Stimulated activated CD4-positive, alpha-beta T cell treated with anti-CD3 and anti-CD28 coated beads, Interleukin-4, amount 100 ng/mL, for 24 hours (primary cell): ENCODE measurements at regions not wholly inside any gene's neighbourhood (a gene's known extent, or its start where the extent isn't known, plus 50 kb on each side); places are given as distances from the start of the nearest gene placed in this dataset.

Experiments used
- DNase-seq: peaks from one replicate; pipeline ENCODE4 v3.0.0-alpha.2; 2020

DNA sequence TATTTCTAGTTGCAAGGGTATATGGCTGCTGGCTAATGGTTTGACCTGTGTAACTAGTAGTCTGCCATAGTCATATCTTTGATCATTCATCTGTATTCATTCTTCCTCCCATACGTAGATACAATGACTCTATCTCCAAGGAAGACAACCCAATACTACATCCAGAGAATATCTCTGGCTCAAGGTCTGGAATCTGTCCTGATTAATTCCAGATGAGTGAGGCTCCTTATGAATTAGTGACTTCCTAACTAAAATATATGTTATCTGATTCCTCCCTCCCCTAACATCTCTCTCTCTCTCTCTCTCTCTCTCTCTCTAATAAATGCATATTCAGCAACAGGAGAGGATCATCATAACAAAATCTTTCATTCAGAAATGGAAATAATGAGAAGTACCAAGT, 641.5 kb downstream of the FAT4 start:
- DNase-seq, result no peak

DNA sequence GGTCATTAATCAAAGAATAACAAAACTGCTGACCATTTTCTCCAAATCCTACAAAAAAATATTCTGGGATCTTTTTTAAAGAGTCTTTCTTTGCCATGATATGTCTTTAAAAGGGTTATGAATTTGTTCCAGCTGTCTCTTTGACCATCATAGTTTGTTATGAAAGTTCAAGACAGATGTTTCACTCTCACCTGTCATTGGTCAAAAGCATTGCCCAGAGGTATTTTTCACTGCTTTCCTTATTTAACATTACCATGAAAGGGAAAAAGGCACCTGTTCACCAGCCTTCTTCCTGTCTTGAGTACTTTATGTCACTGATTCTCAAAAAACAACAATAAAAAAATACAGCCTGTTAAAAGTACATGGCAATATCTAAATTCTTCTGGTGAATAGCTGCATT, 643.8 kb downstream of the FAT4 start:
- no peak for DNase-seq

DNA sequence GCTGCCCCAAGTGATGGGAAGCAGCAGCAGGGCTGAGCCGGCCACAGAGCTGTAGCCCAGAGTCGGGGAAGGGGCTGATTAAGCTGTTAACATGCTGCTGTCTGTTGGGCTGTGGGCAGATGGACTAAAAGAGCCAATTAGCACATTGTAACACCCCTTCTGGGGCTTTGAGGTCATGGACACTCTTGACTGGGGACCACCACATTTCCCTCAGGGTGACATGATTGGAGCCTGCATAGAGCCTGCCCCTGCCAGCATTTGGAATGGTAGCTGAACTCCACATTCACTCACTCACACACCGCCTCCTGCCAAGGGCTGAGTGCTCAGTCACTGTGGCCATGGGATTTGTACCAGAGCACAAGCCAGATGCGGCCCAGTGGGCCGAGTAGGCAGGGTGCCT, 646.9 kb downstream of the FAT4 start:
- DNase-seq, result no peak

DNA sequence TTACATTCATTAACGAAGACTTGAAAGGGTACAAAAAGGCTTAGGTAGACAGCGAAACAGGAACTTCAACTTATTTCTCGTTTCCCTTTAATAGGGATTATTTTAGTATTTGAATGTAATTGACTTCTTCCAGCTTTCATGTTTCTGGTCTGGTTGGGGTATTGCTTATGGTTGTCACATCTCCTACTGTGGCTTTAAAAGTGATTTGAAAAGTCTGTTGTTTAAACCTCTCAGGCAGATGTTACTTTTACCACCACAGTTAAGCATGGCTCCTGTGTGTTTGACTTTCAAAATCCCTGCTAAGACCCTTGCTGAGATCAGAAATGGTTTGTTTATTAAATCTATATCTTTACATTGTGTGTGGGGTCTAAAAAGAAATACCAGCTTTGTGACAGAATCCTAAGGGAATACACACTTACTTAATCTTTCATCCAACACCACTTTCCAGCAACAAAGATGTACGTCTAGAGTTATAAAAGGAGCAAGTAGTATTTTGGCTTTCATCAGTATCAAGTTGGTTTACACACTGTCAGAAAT, 661.2 kb downstream of the FAT4 start:
- DNase-seq, result no peak

DNA sequence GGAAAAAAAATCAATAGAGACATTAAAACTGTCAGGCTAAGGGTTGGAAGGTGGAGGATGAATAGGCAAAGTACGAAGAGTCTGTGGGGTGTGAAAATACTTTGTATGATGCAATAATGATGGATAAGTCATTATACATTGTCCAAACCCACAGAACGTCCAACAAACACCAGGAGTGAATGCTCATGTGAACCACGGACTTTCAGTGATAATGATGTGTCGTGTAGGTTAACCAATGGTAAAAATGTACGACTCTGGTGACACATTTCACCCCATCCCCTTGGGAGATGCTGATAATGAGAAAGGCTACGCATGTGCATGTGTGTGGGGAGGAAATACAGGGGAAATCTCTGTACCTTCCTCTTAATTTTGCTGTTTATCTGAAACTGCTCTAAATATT, 665.2 kb downstream of the FAT4 start:
- DNase-seq, result no peak

DNA sequence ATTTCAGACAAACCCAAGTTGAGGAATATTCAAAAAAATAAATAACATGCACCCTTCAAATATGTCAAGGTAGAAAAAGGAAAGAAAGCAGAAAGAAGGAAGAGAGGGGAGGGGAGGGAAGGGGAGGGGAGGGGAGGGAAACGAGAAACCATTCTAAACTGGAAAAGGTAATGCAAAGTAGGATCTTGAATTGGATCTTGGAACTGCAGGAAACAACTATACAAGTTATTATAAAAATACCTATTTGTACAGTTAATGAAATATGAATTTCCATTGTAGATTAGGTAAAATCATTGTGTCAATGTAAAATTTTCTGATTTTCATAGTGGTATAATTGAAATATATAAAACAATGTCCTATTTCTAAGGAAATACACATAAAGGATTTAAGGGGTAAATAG, 668.4 kb downstream of the FAT4 start:
- DNase-seq, result no peak

DNA sequence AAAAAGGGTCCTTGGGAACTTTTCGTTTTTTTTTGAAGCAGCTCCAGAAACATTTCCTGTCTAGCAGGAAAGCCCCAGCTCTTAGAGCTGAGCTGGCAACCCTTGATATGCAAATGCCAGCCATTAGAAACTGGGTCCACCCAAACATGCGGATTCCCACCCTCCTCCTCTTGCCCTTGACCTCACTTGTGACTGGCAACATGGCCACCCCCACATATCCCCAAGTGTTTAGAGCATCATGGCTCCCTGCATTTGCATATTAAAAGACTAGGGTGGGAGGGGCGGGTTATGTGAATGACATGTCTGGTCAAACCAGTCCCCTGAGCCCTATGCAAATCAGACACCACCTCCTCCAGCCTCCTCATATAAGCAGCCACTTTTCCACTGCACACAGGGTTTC, 671.1 kb downstream of the FAT4 start:
- DNase-seq, result no peak

DNA sequence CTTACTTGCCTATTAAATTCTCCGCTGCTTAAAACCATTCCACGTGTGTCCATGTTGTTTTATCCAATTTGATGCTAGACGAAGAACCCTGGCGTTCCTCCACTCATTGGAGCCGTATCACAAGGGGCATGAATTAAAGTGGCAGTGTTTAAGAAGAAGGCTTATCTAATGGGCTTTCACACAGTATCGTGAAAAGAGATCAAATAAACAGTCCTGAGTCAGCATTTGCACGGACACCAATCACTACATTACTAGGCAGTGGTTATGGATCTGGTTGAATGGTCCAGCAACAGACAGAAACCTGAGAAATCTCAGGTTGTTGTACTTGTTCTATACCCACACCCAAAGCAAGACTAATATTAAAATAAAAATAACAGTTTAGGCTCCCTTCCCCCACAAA, 671.6 kb downstream of the FAT4 start:
- no peak for DNase-seq

DNA sequence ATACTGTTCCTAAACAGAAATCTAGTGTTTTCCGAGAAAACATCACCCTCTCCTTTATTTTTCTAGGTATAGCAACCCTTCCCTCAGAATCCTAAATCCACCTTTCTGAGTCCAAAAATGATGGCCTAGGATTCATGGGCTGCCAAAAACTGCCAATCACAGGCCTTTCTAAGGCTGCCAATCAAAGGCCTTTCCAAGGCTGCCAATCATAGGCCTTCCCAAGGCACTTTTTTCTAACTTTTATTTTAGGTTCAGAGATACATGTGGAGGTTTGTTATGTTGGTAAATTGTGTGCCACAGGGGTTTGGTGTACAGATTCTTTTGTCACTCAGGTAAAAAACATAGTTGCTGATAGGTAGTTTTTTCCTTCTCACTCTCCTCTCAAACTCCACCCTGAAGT, 673.7 kb downstream of the FAT4 start:
- no peak for DNase-seq

DNA sequence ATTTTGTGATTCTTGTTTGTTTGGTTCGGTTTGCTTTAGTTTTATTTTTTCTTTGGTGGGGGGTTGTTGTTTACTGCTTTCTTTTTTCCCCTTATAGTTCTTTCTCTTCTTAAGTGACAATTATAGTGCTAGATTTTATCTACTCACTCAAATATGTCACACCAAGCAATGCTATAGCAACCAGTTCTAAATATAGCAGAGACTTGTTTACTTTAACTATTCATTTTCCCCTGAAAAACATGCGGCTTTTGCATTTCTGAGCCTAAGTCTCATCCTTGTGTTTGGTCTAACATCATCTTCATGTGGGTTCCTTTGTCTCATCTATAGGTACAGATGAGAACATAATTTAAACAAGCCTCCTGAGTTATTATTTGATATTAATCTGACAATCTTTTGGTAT, 676.6 kb downstream of the FAT4 start:
- no peak for DNase-seq

DNA sequence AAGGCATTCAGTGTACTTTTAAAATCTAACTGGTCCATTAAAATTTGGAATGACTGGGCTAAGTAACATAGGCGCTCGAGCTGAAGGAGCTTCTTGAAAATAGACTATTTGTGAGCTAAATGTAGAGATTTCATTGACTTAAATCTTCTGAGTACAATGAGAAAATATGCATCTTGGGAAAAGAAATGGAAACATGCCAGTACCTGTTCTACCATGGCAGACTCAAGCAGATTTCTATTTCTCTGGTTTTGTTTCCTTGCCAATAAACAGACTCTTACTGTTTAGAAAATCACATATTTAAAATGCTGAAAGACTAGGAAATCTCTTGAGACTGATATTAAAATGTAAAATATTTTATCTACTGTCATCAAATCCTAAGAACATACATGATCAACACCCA, 678.1 kb downstream of the FAT4 start:
- no peak for DNase-seq

DNA sequence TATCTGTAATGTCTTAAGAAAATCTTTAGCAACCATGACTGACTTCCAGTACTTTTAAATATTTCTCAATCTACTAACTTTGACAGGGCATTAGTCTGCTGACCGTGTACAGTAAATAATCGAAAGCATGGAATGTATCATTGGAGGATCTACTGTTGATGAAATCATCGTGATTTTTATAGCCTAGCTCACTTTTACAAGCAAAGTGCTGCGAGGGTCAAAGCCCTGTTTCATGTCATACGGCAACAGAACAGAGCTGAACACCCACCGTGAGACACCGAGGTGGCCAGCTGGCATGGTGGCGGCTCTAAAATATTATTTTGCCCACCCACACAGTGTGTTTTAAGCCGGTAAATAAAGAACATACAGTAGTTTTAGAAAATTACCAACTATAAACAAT, 679.3 kb downstream of the FAT4 start:
- no peak for DNase-seq

DNA sequence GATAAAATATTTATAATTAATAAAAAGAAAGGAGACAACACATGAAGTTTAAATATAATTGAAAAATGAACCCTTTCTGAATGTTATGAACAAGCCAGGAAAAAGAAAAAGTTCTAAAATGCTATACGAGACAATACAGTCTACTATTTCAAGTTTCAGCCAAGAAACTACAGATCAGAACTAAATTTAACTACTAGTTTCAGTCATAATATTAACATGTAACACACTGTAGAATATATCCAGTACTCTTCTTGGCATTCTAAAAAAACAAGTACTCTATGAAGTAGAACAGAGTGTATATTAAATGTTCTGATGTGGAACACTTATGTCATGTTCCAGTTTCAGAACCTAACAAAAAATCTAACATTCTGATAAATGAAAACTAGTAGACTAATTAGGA, 679.7 kb downstream of the FAT4 start:
- DNase-seq, result no peak

DNA sequence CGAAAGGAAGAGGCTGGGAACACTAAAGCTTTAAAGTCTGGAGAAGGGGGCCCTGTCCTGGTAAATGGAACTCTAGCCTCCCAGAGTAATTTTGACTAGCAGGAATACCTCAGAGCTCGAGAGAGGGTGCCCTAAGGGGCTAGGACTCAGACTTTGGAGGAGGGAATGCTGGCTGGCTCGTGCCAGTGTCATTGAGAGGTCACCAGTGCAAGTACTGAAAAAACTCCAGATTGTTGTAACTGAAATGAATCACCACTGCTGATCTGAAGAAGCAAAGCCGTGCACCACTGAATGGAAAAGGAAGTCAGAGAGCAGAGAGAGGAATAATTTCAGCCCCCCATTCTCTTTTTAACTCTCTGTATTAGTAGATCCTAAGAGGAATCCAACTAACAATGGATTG, 690.2 kb downstream of the FAT4 start:
- DNase-seq, result no peak

DNA sequence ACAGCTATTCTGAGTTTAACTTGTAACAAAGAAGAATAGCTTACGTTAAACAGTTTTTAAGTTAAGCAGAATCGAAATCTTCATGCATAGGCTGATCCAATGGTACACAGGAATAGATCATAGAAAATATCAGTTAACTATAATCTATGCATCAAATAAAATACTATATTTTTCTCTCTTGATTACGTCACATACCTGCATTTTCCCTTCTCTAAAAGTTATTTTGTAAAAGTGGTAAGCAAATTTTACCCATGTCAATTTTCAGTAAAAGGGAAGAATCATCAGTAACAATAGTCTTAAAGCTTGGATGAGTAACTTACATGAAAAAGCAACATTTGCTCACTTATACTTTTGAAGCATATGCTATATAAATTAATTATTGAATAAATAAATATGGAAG, 692.4 kb downstream of the FAT4 start:
- no peak for DNase-seq

DNA sequence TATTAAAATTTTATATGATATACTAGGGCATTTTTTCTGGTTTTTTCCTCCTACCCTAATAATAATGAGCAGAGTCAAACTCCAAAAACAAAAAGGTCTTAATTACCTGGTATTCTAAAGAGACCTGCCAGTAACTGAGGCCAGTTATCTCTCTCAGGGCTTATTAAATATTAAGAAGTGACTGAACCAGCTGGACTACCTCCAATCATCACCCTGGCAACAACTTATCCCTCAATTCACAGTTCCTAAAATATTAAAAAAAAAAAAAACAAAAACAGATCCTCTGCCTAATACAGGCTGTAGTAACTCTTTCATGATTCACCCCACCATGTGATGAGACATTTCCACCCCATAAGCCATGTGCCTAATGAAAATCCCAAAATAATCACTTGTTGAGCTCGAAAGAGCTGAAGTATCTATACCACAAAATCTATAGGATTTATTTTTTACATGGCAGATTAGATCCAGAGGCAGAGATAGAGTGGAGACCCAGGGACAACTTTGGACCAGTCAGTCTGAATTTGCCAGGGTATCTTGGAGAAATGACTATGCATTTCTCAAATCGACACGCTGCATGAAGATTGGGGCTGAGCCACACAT, 698.0 kb downstream of the FAT4 start:
- no peak for DNase-seq

DNA sequence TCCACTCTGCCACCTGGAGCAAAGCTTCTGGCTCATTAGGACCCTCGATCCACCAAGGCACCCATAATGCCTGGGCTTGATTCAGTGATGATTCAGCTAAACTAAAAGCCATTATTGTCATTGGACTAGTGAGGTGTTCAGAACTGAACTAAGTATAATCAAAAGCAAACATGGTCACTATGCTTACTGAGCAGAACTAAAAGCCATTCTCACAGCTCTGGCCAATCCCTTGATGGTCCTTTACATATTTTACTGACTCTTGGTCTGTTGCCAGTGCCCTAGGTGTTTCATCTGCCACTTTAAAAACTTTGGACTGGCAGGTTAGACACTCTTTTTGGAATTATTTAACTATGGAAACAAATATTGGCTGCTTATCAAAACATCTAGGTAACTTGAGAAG, 703.5 kb downstream of the FAT4 start:
- DNase-seq, result no peak

DNA sequence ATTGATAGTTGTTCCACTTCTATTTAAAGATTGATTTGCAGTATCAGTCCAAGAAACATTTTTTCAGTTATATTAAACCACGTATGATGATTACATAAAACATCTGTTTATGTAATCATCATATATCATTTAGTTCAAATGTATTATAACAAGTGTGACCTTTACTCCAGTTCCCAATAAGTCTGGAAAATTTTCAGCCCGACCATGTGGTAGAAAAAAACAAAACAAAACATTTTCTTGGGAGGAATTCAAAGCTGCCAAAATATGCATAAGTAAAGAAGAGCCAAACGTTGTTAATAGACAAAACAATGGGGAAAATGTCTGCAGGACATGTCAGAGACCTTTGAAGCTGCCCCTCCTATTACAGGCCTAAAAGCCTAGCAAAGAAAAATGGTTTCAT, 709.1 kb downstream of the FAT4 start:
- no peak for DNase-seq

DNA sequence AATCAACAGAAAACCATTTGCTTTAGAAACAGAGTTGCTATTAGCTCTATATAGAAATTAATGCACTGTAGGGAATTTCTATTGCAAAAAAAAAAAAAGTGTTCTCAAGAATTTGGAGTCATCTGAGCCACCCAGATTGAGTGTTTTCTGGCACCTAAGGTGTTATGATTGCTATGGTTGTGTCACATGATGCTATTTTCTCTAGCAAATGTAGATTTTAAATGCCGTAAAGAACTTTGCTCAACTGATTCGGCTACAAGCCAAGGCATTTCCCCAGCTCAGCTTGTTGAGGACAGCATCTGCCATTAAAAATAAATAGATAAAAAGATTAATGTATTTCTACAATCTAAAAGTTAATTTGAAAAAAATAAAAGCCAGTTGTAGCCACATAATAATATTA, 712.8 kb downstream of the FAT4 start:
- no peak for DNase-seq

DNA sequence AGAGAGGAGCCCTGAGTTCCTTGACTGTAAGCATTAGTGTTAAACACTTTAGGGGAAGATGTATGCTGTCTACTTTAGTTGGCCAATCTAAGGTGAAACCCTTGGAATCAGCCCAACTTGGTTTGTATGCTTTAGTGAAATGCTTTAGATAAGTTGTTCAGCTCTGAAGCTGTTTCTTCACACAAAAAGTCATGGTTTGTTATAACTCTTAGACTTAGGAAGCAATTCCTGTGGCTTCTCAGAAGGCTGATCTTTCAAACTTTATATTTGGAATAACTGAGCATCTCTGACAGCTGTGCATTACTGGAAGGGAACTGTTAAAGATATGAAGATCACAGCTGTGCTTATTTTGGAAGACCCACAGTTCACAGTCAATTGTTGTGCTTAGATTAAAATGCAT, 714.1 kb downstream of the FAT4 start:
- DNase-seq, result no peak

DNA sequence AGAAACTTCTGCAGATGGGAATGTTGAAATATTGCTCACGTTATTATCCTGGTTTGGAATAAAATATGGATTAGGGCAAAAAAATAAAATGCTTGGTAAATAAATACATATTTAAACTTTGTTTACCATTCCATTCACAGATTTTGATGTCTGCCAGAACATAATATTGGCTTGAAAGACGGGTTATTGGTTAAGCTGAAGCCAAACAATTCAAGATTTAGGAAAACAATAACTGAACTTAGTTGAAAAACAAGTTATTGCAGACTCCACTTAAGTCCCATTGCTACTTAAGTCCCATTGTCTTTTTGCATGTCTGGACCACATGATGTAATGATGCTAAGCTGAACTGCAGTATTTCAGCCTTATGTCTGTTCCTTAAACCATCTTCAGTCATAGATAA, 722.5 kb downstream of the FAT4 start:
- DNase-seq, result no peak

DNA sequence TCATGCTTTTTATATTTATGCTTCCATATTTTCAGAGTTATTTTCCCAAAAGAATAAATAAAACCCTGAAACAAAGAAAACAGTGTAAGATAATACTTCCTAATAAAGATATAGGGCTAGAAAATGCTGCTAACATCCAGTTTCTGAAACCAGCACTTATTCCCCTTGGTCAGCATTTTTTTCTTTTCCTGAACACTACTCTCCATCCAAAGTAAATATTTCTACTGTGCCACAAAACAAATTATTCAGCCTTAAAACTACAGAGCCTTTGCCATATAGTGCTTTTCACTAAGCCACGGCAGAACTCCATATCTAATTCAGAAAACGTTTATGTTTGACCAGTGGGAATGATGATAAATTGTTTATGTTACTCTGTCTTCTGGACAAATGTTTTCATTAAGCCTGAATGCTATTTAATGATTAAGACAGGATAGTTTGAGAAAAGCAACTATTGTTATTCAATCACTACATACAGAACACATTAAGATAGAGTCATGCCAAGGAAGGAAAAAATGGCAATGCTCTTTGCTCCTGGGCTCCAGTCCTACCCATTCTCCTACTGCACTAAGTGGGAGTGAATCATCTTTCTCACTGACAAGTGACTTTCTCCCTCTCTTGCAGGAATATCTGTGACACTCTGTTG, 723.9 kb downstream of the FAT4 start:
- DNase-seq, result no peak

DNA sequence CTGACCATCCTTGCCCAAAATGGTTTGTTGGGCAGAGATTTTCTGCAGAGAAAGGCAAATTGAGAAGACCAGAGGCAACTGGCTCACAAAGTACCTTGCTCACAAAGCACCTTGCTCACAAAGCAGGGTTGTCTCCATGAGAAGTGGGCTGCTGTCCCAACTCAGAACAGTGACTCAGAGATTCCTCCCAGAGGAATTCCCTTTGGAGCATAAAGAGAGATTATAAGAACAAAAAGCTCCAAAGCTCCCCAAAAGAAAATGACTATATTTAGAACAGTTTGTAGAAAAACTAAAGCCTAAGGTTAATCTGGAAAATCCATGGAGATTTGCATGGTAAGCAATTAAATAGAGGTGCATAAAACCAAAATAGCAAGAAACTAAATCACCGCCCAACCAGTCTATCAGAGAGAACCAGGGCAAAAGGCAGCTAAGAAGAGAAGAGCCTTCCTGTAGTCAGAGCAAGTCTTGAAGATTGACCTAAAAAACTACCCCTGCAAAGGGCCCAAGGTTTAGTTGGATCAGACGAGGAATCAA, 731.4 kb downstream of the FAT4 start:
- no peak for DNase-seq

DNA sequence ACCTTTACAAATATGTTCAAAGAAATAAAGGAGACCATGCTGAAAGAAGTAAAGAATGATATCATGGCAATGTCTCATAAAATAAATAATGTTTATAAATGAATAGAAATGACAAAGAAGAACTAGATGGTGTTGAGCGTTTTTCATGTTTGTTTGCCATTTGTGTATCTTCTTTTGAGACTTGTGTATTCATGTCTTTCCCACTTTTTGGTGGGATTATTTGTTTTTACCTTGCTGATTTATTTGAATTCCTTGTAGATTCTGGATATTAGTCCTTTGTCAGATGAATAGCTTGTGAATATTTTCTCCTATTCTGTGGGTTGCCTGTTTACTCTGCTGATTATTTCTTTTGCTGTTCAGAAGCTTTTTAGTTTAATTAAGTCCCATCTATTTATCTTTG, 732.4 kb downstream of the FAT4 start:
- DNase-seq, result no peak
